SK-N-SH (cell line): ENCODE measurements at regions not wholly inside any gene's neighbourhood (a gene's known extent, or its start where the extent isn't known, plus 50 kb on each side); places are given as distances from the start of the nearest gene placed in this dataset.

Experiments
- CTCF ChIA-PET: fragments of 300-600, 350-600 bp; formaldehyde crosslinking; extraction: SDS; loops from one replicate; lab custom pipeline; 2021; lab: Yijun Ruan, JAX
- POLR2A ChIA-PET: fragments of 350-600 bp; sonication (Branson Sonifier 250); formaldehyde crosslinking; extraction: SDS; loops from one replicate; lab custom pipeline; 2020; ENCODE audit warnings: antibody characterized with exemption, inconsistent platforms; lab: Yijun Ruan, JAX
- DNase-seq: peaks from one replicate; pipeline ENCODE4 v3.0.0; 2012
- H2AFZ ChIP-seq: fragments of 200-600 bp; sonication (generic); 2 replicates; pipeline ENCODE4 v1.8.1; 2016; ENCODE audit warnings: antibody characterized with exemption, mild to moderate bottlenecking, low read depth
- H3F3A ChIP-seq: fragments of 200-600 bp; sonication (generic); replicated peaks from 2 replicates; pipeline ENCODE3; 2016; ENCODE audit warnings: antibody characterized with exemption, mild to moderate bottlenecking; ENCODE audit not compliant: insufficient read depth
- H3K27ac ChIP-seq, 2 experiments: fragments of 200-500 bp in 1 of 2; fragments of 200-600 bp in 1 of 2; sonication (Bioruptor generic) in 1 of 2; sonication (generic), shearing (Covaris generic) in 1 of 2; 2 replicates each; pipeline versions ENCODE4 v1.5.1 to v1.6.1; 2014 to 2016; ENCODE audit warnings: low read depth in 2 of 2, inconsistent platforms in 1 of 2, low read length in 1 of 2, mild to moderate bottlenecking in 1 of 2, mixed read lengths in 1 of 2
- H3K27me3 ChIP-seq: fragments of 200-600 bp; sonication (generic), shearing (Covaris generic); 2 replicates; pipeline ENCODE4 v1.6.1; 2016; ENCODE audit warnings: mixed run types; ENCODE audit not compliant: insufficient read depth
- H3K36me3 ChIP-seq, 2 experiments: fragments of 200-500 bp in 1 of 2; fragments of 200-600 bp in 1 of 2; sonication (Bioruptor generic) in 1 of 2; sonication (generic) in 1 of 2; replicated peaks in 1 of 2; 2 replicates each; pipeline versions ENCODE3 to v1.5.1; 2014 to 2016; ENCODE audit warnings: low read length in 1 of 2, mild to moderate bottlenecking in 1 of 2; ENCODE audit not compliant: insufficient read depth in 2 of 2, control insufficient read depth in 1 of 2
- H3K4me1 ChIP-seq, 2 experiments: fragments of 200-500 bp in 1 of 2; fragments of 200-600 bp in 1 of 2; sonication (Bioruptor generic) in 1 of 2; sonication (generic), shearing (Covaris generic) in 1 of 2; 2 replicates each; pipeline versions ENCODE4 v1.5.1 to v1.6.1; 2014 to 2016; ENCODE audit warnings: low read depth in 1 of 2, low read length in 1 of 2, mixed run types in 1 of 2; ENCODE audit not compliant: insufficient read depth in 2 of 2, control insufficient read depth in 1 of 2
- H3K4me2 ChIP-seq: fragments of 200-600 bp; sonication (generic), shearing (Covaris generic); 2 replicates; pipeline ENCODE4 v1.6.1; 2017; ENCODE audit warnings: mixed run types
- H3K4me3 ChIP-seq, 2 experiments: fragments of 200-500 bp in 1 of 2; fragments of 200-600 bp in 1 of 2; sonication (Bioruptor generic) in 1 of 2; sonication (generic), shearing (Covaris generic) in 1 of 2; 2 replicates each; pipeline versions ENCODE4 v1.5.1 to v1.8.1; 2014 to 2016; ENCODE audit warnings: low read depth in 2 of 2, inconsistent platforms in 1 of 2, low read length in 1 of 2, mild to moderate bottlenecking in 1 of 2, mixed read lengths in 1 of 2, moderate library complexity in 1 of 2
- H3K79me2 ChIP-seq: fragments of 200-600 bp; sonication (generic); 2 replicates; pipeline ENCODE4 v1.8.1; 2017; ENCODE audit warnings: mild to moderate bottlenecking; ENCODE audit not compliant: insufficient read depth
- H3K9ac ChIP-seq: fragments of 200-600 bp; sonication (generic); 2 replicates; pipeline ENCODE4 v1.6.1; 2017; ENCODE audit warnings: mixed run types
- H3K9me2 ChIP-seq: fragments of 200-600 bp; sonication (generic); 2 replicates; pipeline ENCODE4 v1.6.1; 2017; ENCODE audit warnings: mixed run types
- H3K9me3 ChIP-seq: fragments of 200-600 bp; sonication (generic); 2 replicates; pipeline ENCODE4 v1.6.1; 2017; ENCODE audit warnings: mixed run types, mild to moderate bottlenecking, moderate library complexity
- H4K20me1 ChIP-seq: fragments of 200-600 bp; sonication (generic); 2 replicates; pipeline ENCODE4 v1.6.1; 2017; ENCODE audit warnings: mild to moderate bottlenecking, mixed run types; ENCODE audit not compliant: insufficient read depth
- CHD2 ChIP-seq: fragments of 150-350 bp; IDR thresholded peaks from 2 replicates; pipeline ENCODE4 v1.6.1; 2018; ENCODE audit warnings: low read length; ENCODE audit not compliant: partially characterized antibody
- CTCF ChIP-seq: fragments of 200-600 bp; sonication (generic); IDR thresholded peaks from 2 replicates; pipeline ENCODE4 v1.6.1; 2017; ENCODE audit warnings: antibody characterized with exemption, mild to moderate bottlenecking, moderate library complexity
- EP300 ChIP-seq, 2 experiments: IDR thresholded peaks; 2 replicates each; pipeline versions ENCODE4 v1.4.0 to v1.6.1; 2012; ENCODE audit warnings: borderline replicate concordance in 1 of 2, low read depth in 1 of 2, low read length in 1 of 2
- EZH2phosphoT487 ChIP-seq: fragments of 200-600 bp; sonication (generic); IDR thresholded peaks from 2 replicates; pipeline ENCODE4 v1.6.1; 2017; ENCODE audit warnings: low read depth, mixed run types, mild to moderate bottlenecking, antibody characterized with exemption, moderate library complexity, borderline replicate concordance
- FOXM1 ChIP-seq: IDR thresholded peaks from 2 replicates; pipeline ENCODE4 v1.4.0; 2012; ENCODE audit warnings: low read depth, mild to moderate bottlenecking
- GATA2 ChIP-seq: sonication (generic); formaldehyde crosslinking; IDR thresholded peaks from 2 replicates; pipeline ENCODE4 v1.5.0; 2020; ENCODE audit warnings: mild to moderate bottlenecking, missing genetic modification reagents
- MXI1 ChIP-seq: IDR thresholded peaks from 2 replicates; pipeline ENCODE4 v1.6.1; 2012; ENCODE audit warnings: mild to moderate bottlenecking, low read depth, low read length, improper control_type of control experiment
- PBX3 ChIP-seq: IDR thresholded peaks from 2 replicates; pipeline ENCODE4; 2012
- RAD21 ChIP-seq: IDR thresholded peaks from 2 replicates; pipeline ENCODE4 v1.6.1; 2012; ENCODE audit warnings: mild to moderate bottlenecking, low read length
- RCOR1 ChIP-seq: fragments of 150-350 bp; IDR thresholded peaks from 2 replicates; pipeline ENCODE4 v1.6.1; 2017; ENCODE audit warnings: antibody characterized with exemption, low read length
- REST ChIP-seq: IDR thresholded peaks from 2 replicates; pipeline ENCODE4 v1.6.1; 2012; ENCODE audit warnings: mild to moderate bottlenecking, low read depth, low read length, moderate library complexity
- RXRA ChIP-seq: IDR thresholded peaks from 2 replicates; pipeline ENCODE4 v1.4.0; 2012; ENCODE audit warnings: low read depth, mild to moderate bottlenecking, borderline replicate concordance
- SIN3A ChIP-seq: IDR thresholded peaks from 2 replicates; pipeline ENCODE4 v1.6.1; 2012; ENCODE audit warnings: low read depth, mild to moderate bottlenecking, low read length, moderate library complexity, borderline replicate concordance
- SMC3 ChIP-seq: IDR thresholded peaks from 2 replicates; pipeline ENCODE4 v1.6.1; 2012; ENCODE audit warnings: low read depth, low read length, improper control_type of control experiment
- TAF1 ChIP-seq: IDR thresholded peaks from 2 replicates; pipeline ENCODE4 v1.6.1; 2012; ENCODE audit warnings: low read depth, mild to moderate bottlenecking, low read length, moderate library complexity, borderline replicate concordance
- TEAD4 ChIP-seq: IDR thresholded peaks from 2 replicates; pipeline ENCODE4 v1.4.0; 2012; ENCODE audit warnings: mild to moderate bottlenecking, borderline replicate concordance; ENCODE audit not compliant: insufficient read depth
- USF1 ChIP-seq: IDR thresholded peaks from 2 replicates; pipeline ENCODE4 v1.4.0; 2012; ENCODE audit warnings: low read depth, borderline replicate concordance
- ZBTB33 ChIP-seq: IDR thresholded peaks from 2 replicates; pipeline ENCODE4 v1.4.0; 2012; ENCODE audit warnings: low read depth, borderline replicate concordance
- WGBS: methylation state at CpG from one replicate; pipeline ENCODE4 v1.1.6; 2017; ENCODE audit warnings: low lambda C conversion rate; 5-methylcytosine and 5-hydroxymethylcytosine counted together

GRCh38 chrX:109855501-109855900 is 122.4 kb upstream of the ACSL4 start (continued):
- TF ChIP-seq EP300 (IDR thresholded peaks at IDR 0.05; ENCODE audit: borderline replicate concordance in 1 of 2, low read depth in 1 of 2, low read length in 1 of 2), result no peak
- TF ChIP-seq FOXM1, result no peak
- no peak for TF ChIP-seq SMC3
- TF ChIP-seq CHD2, result no peak
- no peak for TF ChIP-seq GATA2 (CRISPR knock-in tag)

GRCh38 chrX:109856974-109857373 is 123.9 kb upstream of the ACSL4 start:
- peak; percentile 19 for DNase-seq
- no peaks in the 10 kb centered on the region for H4K20me1 ChIP-seq
- peak overlapping the region; percentile 61 for H2AFZ ChIP-seq
- TF ChIP-seq RCOR1, result no peak
- no peak for TF ChIP-seq PBX3
- TF ChIP-seq CTCF, result peak; percentile 94
- TF ChIP-seq MXI1, result no peak
- no peak for TF ChIP-seq SIN3A
- peak; percentile 49 for TF ChIP-seq SMC3
- TF ChIP-seq RAD21, result peak; percentile 73
- TF ChIP-seq RXRA, result no peak
- no peak for TF ChIP-seq TAF1
- no peak for TF ChIP-seq FOXM1
- TF ChIP-seq ZBTB33, result no peak
- no peak for TF ChIP-seq USF1
- TF ChIP-seq EZH2phosphoT487, result no peak
- no peak for TF ChIP-seq REST
- no peak for TF ChIP-seq TEAD4
- H3K27me3 ChIP-seq, result no peaks in the 10 kb centered on the region
- ChIA-PET CTCF (interaction anchor here (0.6 to 7.9 kb wide), 42 partner anchors 8 to 1949 kb away, joined by 3 to 105 read pairs (median 5); no protein-coding TSS in a partner anchor), POLR2A (no interaction called here)
- no peaks in the 10 kb centered on the region for H3K9me3 ChIP-seq
- no peak overlapping the region for H3K4me2 ChIP-seq
- no peak overlapping the region for H3K9ac ChIP-seq
- H3K36me3 ChIP-seq, result no peaks in the 10 kb centered on the region
- WGBS, result 15% methylated on average over 5 of the region's 5 CpGs
- no peaks in the 10 kb centered on the region for H3F3A ChIP-seq
- no peak overlapping the region for H3K27ac ChIP-seq
- H3K4me3 ChIP-seq, result no peak overlapping the region; a peak in 1 of 4 replicates
- H3K4me1 ChIP-seq, result 0 out of 4 replicates have a peak, but pooled peaks cover 0 to 6% of the 10 kb centered on the region in 2 experiments
- no peaks in the 10 kb centered on the region for H3K79me2 ChIP-seq
- no peaks in the 10 kb centered on the region for H3K9me2 ChIP-seq
